ENCODE measurements at regions not wholly inside any gene's neighbourhood (a gene's known extent, or its start where the extent isn't known, plus 50 kb on each side); places are given as distances from the start of the nearest gene placed in this dataset.

GRCh38 chr2:180523621-180524340 is 456.6 kb upstream of the UBE2E3 start:
- no peak for DNase-seq

GRCh38 chr2:180520921-180521581 is 459.4 kb upstream of the UBE2E3 start:
- DNase-seq: no peak

- DNase-seq: no peak
Measured at GRCh38 chr2:180520206-180520605, 460.2 kb upstream of the UBE2E3 start.

- DNase-seq: no peak
Measured at GRCh38 chr2:180519276-180519675, 461.1 kb upstream of the UBE2E3 start.

GRCh38 chr2:180516232-180516631 is 464.2 kb upstream of the UBE2E3 start:
- no peak for DNase-seq

GRCh38 chr2:180513389-180513788 is 467.0 kb upstream of the UBE2E3 start:
- DNase-seq: no peak

- no peak for DNase-seq
Measured at GRCh38 chr2:180508458-180508857, 471.9 kb upstream of the UBE2E3 start.

GRCh38 chr2:180507028-180507427 is 473.4 kb upstream of the UBE2E3 start:
- DNase-seq: no peak

GRCh38 chr2:180505203-180505602 is 475.2 kb upstream of the UBE2E3 start:
- no peak for DNase-seq

GRCh38 chr2:180497621-180498152 is 482.7 kb upstream of the UBE2E3 start:
- no peak for DNase-seq

GRCh38 chr2:180495606-180496005 is 484.8 kb upstream of the UBE2E3 start:
- no peak for DNase-seq

- DNase-seq: no peak
Measured at GRCh38 chr2:180494286-180494685, 486.1 kb upstream of the UBE2E3 start.

- DNase-seq: no peak
Measured at GRCh38 chr2:180482696-180483095, 475.6 kb upstream of the CWC22 start.

- DNase-seq: no peak
Measured at GRCh38 chr2:180481998-180482397, 474.9 kb upstream of the CWC22 start.

- DNase-seq: no peak
Measured at GRCh38 chr2:180478883-180479282, 471.8 kb upstream of the CWC22 start.

- no peak for DNase-seq
Measured at GRCh38 chr2:180474716-180475115, 467.6 kb upstream of the CWC22 start.

- DNase-seq: no peak
Measured at GRCh38 chr2:180473456-180473855, 466.4 kb upstream of the CWC22 start.

- DNase-seq: no peak
Measured at GRCh38 chr2:180472133-180472532, 465.0 kb upstream of the CWC22 start.

- DNase-seq: no peak
Measured at GRCh38 chr2:180463608-180464007, 456.5 kb upstream of the CWC22 start.

GRCh38 chr2:180461761-180462160 is 454.7 kb upstream of the CWC22 start:
- no peak for DNase-seq

GRCh38 chr2:180456801-180457200 is 449.7 kb upstream of the CWC22 start:
- no peak for DNase-seq

GRCh38 chr2:180450841-180451240 is 443.7 kb upstream of the CWC22 start:
- no peak for DNase-seq

GRCh38 chr2:180449171-180449915 is 442.2 kb upstream of the CWC22 start:
- DNase-seq: no peak

GRCh38 chr2:180446492-180446891 is 439.4 kb upstream of the CWC22 start:
- no peak for DNase-seq

Data from CD4-positive, alpha-beta T cell treated with Interleukin-12 subunit alpha and Interleukin-12 subunit beta, for 1 hour (primary cell).